Muscle layer of colon (tissue), 2 donors: ENCODE measurements at regions not wholly inside any gene's neighbourhood (a gene's known extent, or its start where the extent isn't known, plus 50 kb on each side); places are given as distances from the start of the nearest gene placed in this dataset.

Experiments used
- H3K27ac ChIP-seq: one replicate; pipeline ENCODE4 v1.7.0; 2013; ENCODE audit warnings: low read depth, mild to moderate bottlenecking, low read length, moderate library complexity
- H3K27me3 ChIP-seq, 2 donors: one replicate each; pipeline ENCODE4 v1.7.0; 2013; ENCODE audit warnings: low read length in 2 of 2, mild to moderate bottlenecking in 2 of 2; ENCODE audit not compliant: insufficient read depth in 2 of 2, control insufficient read depth in 1 of 2
- H3K36me3 ChIP-seq: one replicate; pipeline ENCODE4 v1.7.0; 2013; ENCODE audit warnings: mild to moderate bottlenecking, low read length; ENCODE audit not compliant: insufficient read depth
- H3K4me1 ChIP-seq: one replicate; pipeline ENCODE4 v1.7.0; 2013; ENCODE audit warnings: mild to moderate bottlenecking, low read length; ENCODE audit not compliant: insufficient read depth
- H3K4me3 ChIP-seq, 2 donors: one replicate each; pipeline ENCODE4 v1.7.0; 2013; ENCODE audit warnings: low read length in 2 of 2, low read depth in 1 of 2, mild to moderate bottlenecking in 1 of 2, moderate library complexity in 1 of 2
- H3K9ac ChIP-seq: one replicate; pipeline ENCODE4 v1.7.0; 2013; ENCODE audit warnings: low read length
- H3K9me3 ChIP-seq: one replicate; pipeline ENCODE4 v1.7.0; 2013; ENCODE audit warnings: mild to moderate bottlenecking, low read length
- donor health status: abdominal sarcoma.
- donor health status: Adenocarcinoma of cecum.

GRCh38 chr2:120949957-120950590, 214.4 kb downstream of the GLI2 start:
- H3K9ac ChIP-seq, result no peak overlapping the region
- H3K36me3 ChIP-seq, result peaks cover 15% of the 10 kb centered on the region
- no peaks in the 10 kb centered on the region for H3K9me3 ChIP-seq
- H3K27ac ChIP-seq, result no peak overlapping the region
- no peaks in the 10 kb centered on the region for H3K27me3 ChIP-seq
- H3K4me1 ChIP-seq, result peaks cover 7% of the 10 kb centered on the region
- no peak overlapping the region for H3K4me3 ChIP-seq

GRCh38 chr2:120951693-120952092, 216.0 kb downstream of the GLI2 start:
- Histone ChIP-seq H3K27ac (no peak overlapping the region), H3K9ac (no peak overlapping the region)

GRCh38 chr2:120952318-120952717, 216.7 kb downstream of the GLI2 start:
- Histone ChIP-seq H3K9ac (no peak overlapping the region), H3K36me3 (peaks cover 15% of the 10 kb centered on the region), H3K27me3 (no peaks in the 10 kb centered on the region), H3K9me3 (no peaks in the 10 kb centered on the region), H3K27ac (no peak overlapping the region), H3K4me3 (no peak overlapping the region), H3K4me1 (peaks cover 7% of the 10 kb centered on the region)

More at GRCh38 chr2:120951693-120952092, 216.0 kb downstream of the GLI2 start:
- Histone ChIP-seq H3K4me1 (peaks cover 7% of the 10 kb centered on the region), H3K36me3 (peaks cover 15% of the 10 kb centered on the region), H3K27me3 (no peaks in the 10 kb centered on the region), H3K4me3 (no peak overlapping the region), H3K9me3 (no peaks in the 10 kb centered on the region)

GRCh38 chr2:120953066-120953756, 217.5 kb downstream of the GLI2 start:
- peaks cover 15% of the 10 kb centered on the region for H3K36me3 ChIP-seq
- H3K4me3 ChIP-seq, result no peak overlapping the region
- peaks cover 7% of the 10 kb centered on the region for H3K4me1 ChIP-seq
- no peaks in the 10 kb centered on the region for H3K9me3 ChIP-seq
- no peaks in the 10 kb centered on the region for H3K27me3 ChIP-seq
- no peak overlapping the region for H3K27ac ChIP-seq
- no peak overlapping the region for H3K9ac ChIP-seq

- no peak overlapping the region for H3K9ac ChIP-seq
- H3K27ac ChIP-seq, result no peak overlapping the region
- no peaks in the 10 kb centered on the region for H3K9me3 ChIP-seq
- peaks cover 15% of the 10 kb centered on the region for H3K36me3 ChIP-seq
- peaks cover 11% of the 10 kb centered on the region for H3K4me1 ChIP-seq
- no peaks in the 10 kb centered on the region for H3K27me3 ChIP-seq
- H3K4me3 ChIP-seq, result no peak overlapping the region
Observed at GRCh38 chr2:120953843-120954584, 218.3 kb downstream of the GLI2 start.

DNA sequence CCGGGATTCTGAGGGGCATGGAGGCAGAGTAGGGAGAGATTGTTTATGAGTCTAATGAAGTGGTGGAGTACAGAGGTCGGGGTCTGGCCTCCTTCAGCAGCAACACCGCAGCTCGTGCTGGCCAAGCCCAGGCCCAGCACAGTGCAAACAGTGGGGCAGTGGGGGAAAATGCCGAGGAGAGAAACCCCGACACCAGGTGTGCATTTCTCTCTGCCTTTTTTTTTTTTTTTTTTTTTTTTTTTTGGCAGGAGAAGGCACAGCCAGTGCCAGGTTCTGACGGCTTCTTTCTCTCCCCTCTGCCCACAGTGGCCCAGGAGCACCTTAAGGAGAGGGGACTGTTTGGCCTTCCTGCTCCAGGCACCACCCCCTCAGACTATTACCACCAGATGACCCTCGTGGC, 219.3 kb downstream of the GLI2 start:
- Histone ChIP-seq H3K4me3 (no peak overlapping the region), H3K9me3 (no peaks in the 10 kb centered on the region), H3K36me3 (peaks cover 15% of the 10 kb centered on the region), H3K27ac (no peak overlapping the region), H3K9ac (no peak overlapping the region), H3K4me1 (peaks cover 20% of the 10 kb centered on the region), H3K27me3 (no peaks in the 10 kb centered on the region)

GRCh38 chr2:120955427-120955826, 219.8 kb downstream of the GLI2 start:
- Histone ChIP-seq H3K27ac (no peak overlapping the region), H3K4me1 (peaks cover 21% of the 10 kb centered on the region), H3K9me3 (no peaks in the 10 kb centered on the region), H3K4me3 (no peak overlapping the region), H3K27me3 (no peaks in the 10 kb centered on the region), H3K9ac (no peak overlapping the region), H3K36me3 (peaks cover 15% of the 10 kb centered on the region)

DNA sequence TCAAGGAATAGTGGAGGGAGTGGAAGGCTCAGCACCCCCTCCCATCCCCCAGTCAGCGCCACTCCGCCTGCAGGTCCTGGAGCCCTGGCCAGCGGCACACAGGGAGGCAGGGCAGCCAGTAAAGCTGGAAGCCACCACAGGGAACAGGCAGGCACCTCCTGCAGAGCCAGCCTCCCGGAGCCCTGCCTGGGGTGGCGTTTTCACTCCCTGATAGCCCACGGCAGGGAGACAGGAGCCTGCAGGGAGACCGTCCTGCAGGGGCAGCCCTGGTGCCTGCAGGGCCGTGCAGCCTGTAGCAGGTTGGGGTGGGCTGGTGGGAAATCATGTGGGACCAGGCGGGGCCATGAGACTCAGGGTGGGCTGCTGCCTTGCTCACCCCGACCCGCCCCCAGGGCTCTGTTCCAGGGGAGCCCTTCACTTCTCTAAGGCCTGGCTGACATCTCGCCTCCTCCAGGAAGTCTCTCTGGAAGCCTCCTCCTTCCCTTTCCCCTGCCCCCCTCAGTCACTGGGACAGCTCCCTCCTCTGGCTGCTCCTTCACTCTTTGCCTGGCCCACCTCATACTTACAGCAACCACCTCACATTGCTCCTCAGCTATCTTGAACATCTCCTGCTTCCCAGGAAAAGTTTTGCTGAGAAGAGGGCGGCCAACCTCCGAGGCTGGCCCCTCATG, 221.0 kb downstream of the GLI2 start:
- Histone ChIP-seq H3K27me3 (no peaks in the 10 kb centered on the region), H3K9ac (no peak overlapping the region), H3K27ac (no peak overlapping the region), H3K9me3 (no peaks in the 10 kb centered on the region), H3K4me1 (peaks cover 21% of the 10 kb centered on the region), H3K4me3 (no peak overlapping the region), H3K36me3 (peaks cover 9% of the 10 kb centered on the region)

- H3K4me3 ChIP-seq, result no peak overlapping the region
Observed at GRCh38 chr2:120957905-120958304, 222.2 kb downstream of the GLI2 start.

GRCh38 chr2:120958623-120959366, 223.1 kb downstream of the GLI2 start:
- H3K9me3 ChIP-seq, result no peaks in the 10 kb centered on the region
- H3K27ac ChIP-seq, result no peak overlapping the region
- H3K9ac ChIP-seq, result no peak overlapping the region
- H3K36me3 ChIP-seq, result no peaks in the 10 kb centered on the region
- no peak overlapping the region for H3K4me3 ChIP-seq
- H3K27me3 ChIP-seq, result no peaks in the 10 kb centered on the region
- H3K4me1 ChIP-seq, result peaks cover 13% of the 10 kb centered on the region

More at GRCh38 chr2:120957905-120958304, 222.2 kb downstream of the GLI2 start:
- H3K27me3 ChIP-seq, result no peaks in the 10 kb centered on the region
- no peaks in the 10 kb centered on the region for H3K36me3 ChIP-seq
- no peak overlapping the region for H3K27ac ChIP-seq
- H3K9ac ChIP-seq, result no peak overlapping the region
- H3K4me1 ChIP-seq, result peaks cover 13% of the 10 kb centered on the region
- H3K9me3 ChIP-seq, result no peaks in the 10 kb centered on the region

DNA sequence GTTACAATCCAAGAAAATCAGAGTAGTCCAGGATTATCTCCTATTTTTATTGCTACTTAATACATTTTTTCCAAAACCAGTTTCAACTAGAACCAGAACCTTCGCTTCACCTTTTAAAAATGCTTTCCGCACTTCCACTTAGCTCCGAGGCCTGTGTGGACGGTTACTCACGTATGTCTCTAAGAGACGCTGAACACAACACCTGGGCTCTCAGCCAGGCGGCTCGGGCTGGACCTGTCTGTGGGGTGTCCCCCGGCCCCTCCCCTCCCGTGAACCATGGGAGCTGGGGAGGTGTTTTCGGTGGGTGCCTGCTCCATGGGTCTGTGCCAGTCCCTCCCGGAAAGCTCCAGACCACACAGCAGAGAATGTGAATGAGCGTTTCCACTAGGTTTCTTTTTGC, 223.8 kb downstream of the GLI2 start:
- H3K9ac ChIP-seq, result no peak overlapping the region
- H3K27ac ChIP-seq, result no peak overlapping the region

More for the DNA sequence above, 223.8 kb downstream of the GLI2 start:
- Histone ChIP-seq H3K9me3 (no peaks in the 10 kb centered on the region), H3K27me3 (no peaks in the 10 kb centered on the region), H3K4me1 (peaks cover 13% of the 10 kb centered on the region), H3K4me3 (no peak overlapping the region), H3K36me3 (no peaks in the 10 kb centered on the region)
